SK-N-MC (cell line): ENCODE measurements at regions not wholly inside any gene's neighbourhood (a gene's known extent, or its start where the extent isn't known, plus 50 kb on each side); places are given as distances from the start of the nearest gene placed in this dataset.

ENCODE experiments used
- EZH2 ChIP-seq: fragments of 200-600 bp; sonication (generic); IDR thresholded peaks from one replicate; pipeline ENCODE4 v1.6.1; 2017; ENCODE audit warnings: antibody characterized with exemption
- POLR2AphosphoS5 ChIP-seq: IDR thresholded peaks from 2 replicates; pipeline ENCODE4 v1.6.1; 2012; ENCODE audit warnings: mild to moderate bottlenecking, low read depth, low read length, borderline replicate concordance

GRCh38 chr15:26224266-26224665 lies 361.1 kb upstream of the ATP10A start:
- no peak for TF ChIP-seq EZH2
- TF ChIP-seq POLR2AphosphoS5, result no peak
